ENCODE measurements at regions not wholly inside any gene's neighbourhood (a gene's known extent, or its start where the extent isn't known, plus 50 kb on each side); places are given as distances from the start of the nearest gene placed in this dataset.

GRCh38 chr1:59054172-59054571 lies 242.7 kb upstream of the FGGY start:
- TF ChIP-seq CTCF (IDR thresholded peaks at IDR 0.05), result no peak
- Mint-ChIP-seq H3K4me1 (ENCODE audit: low read depth) (peaks cover 34% of the 10 kb centered on the region), H3K36me3 (ENCODE audit: low read depth) (no peaks in the 10 kb centered on the region), H3K27ac (no peak overlapping the region), H3K9me3 (no peaks in the 10 kb centered on the region), H3K27me3 (ENCODE audit: insufficient read depth) (no peaks in the 10 kb centered on the region; the same call in 1 of the 2 replicates), H3K4me3 (no peak overlapping the region)
- DNase-seq, result no peak

GRCh38 chr1:59055908-59056719 lies 240.8 kb upstream of the FGGY start:
- H3K27me3 Mint-ChIP-seq (ENCODE audit: insufficient read depth), result no peaks in the 10 kb centered on the region; the same call in 1 of the 2 replicates
- H3K9me3 Mint-ChIP-seq, result no peaks in the 10 kb centered on the region
- no peak for DNase-seq
- H3K36me3 Mint-ChIP-seq (ENCODE audit: low read depth), result no peaks in the 10 kb centered on the region
- H3K27ac Mint-ChIP-seq, result peak overlapping the region; percentile 90
- TF ChIP-seq CTCF (IDR thresholded peaks at IDR 0.05), result no peak
- H3K4me1 Mint-ChIP-seq (ENCODE audit: low read depth), result peaks cover 34% of the 10 kb centered on the region
- no peak overlapping the region for H3K4me3 Mint-ChIP-seq

GRCh38 chr1:59057211-59057694 lies 239.6 kb upstream of the FGGY start:
- Mint-ChIP-seq H3K27me3 (ENCODE audit: insufficient read depth) (no peaks in the 10 kb centered on the region; the same call in 1 of the 2 replicates), H3K4me3 (peak overlapping the region; percentile 45), H3K9me3 (no peaks in the 10 kb centered on the region), H3K27ac (peak overlapping the region; percentile 90), H3K36me3 (ENCODE audit: low read depth) (no peaks in the 10 kb centered on the region), H3K4me1 (ENCODE audit: low read depth) (peaks cover 42% of the 10 kb centered on the region)
- DNase-seq, result peak; percentile 96
- peak; percentile 24; the same call in 1 of the 2 replicates for TF ChIP-seq CTCF (IDR thresholded peaks at IDR 0.05)

GRCh38 chr1:59057796-59058195 lies 239.1 kb upstream of the FGGY start:
- Mint-ChIP-seq H3K4me1 (ENCODE audit: low read depth) (peaks cover 48% of the 10 kb centered on the region), H3K36me3 (ENCODE audit: low read depth) (peaks cover 2% of the 10 kb centered on the region), H3K27me3 (ENCODE audit: insufficient read depth) (no peaks in the 10 kb centered on the region; the same call in 1 of the 2 replicates), H3K4me3 (no peak overlapping the region), H3K9me3 (no peaks in the 10 kb centered on the region), H3K27ac (peak overlapping the region; percentile 90)
- TF ChIP-seq CTCF (IDR thresholded peaks at IDR 0.05), result no peak
- no peak for DNase-seq

- DNase-seq, result no peak
- no peak for TF ChIP-seq CTCF (IDR thresholded peaks at IDR 0.05)
- H3K27me3 Mint-ChIP-seq (ENCODE audit: insufficient read depth), result no peaks in the 10 kb centered on the region; the same call in 1 of the 2 replicates
- peak overlapping the region; percentile 90 for H3K27ac Mint-ChIP-seq
- peaks cover 9% of the 10 kb centered on the region for H3K36me3 Mint-ChIP-seq (ENCODE audit: low read depth)
- H3K9me3 Mint-ChIP-seq, result no peaks in the 10 kb centered on the region
- peaks cover 56% of the 10 kb centered on the region for H3K4me1 Mint-ChIP-seq (ENCODE audit: low read depth)
- H3K4me3 Mint-ChIP-seq, result no peak overlapping the region
Observed at GRCh38 chr1:59058665-59059439, 238.0 kb upstream of the FGGY start.

Data from HFFc6 (cell line).